AG04449 (cell line): ENCODE measurements at regions not wholly inside any gene's neighbourhood (a gene's known extent, or its start where the extent isn't known, plus 50 kb on each side); places are given as distances from the start of the nearest gene placed in this dataset.
"Not testable (repeated sequence)": the region's sequence is repeated elsewhere in the genome, so short reads cannot be mapped to it uniquely, and the experiment has no call there.

Experiments
- CTCF ChIA-PET: fragments of 350-600 bp; formaldehyde crosslinking; extraction: SDS; loops from one replicate; lab custom pipeline; 2021; ENCODE audit warnings: antibody characterized with exemption; lab: Yijun Ruan, JAX
- POLR2A ChIA-PET: fragments of 400-600, 350-600 bp; formaldehyde crosslinking; extraction: SDS; loops from one replicate; lab custom pipeline; 2020; ENCODE audit warnings: antibody characterized with exemption, inconsistent platforms; lab: Yijun Ruan, JAX
- DNase-seq: peaks from one replicate; pipeline ENCODE4 v3.0.0-alpha.2; 2010; ENCODE audit warnings: low read depth, low spot score
- H3K4me3 ChIP-seq: 2 replicates; pipeline ENCODE4 v1.5.1; 2011; ENCODE audit warnings: low read depth, mild to moderate bottlenecking, control low read depth, low read length
- CTCF ChIP-seq: IDR thresholded peaks from one replicate; pipeline ENCODE4 v1.5.1; 2011; ENCODE audit warnings: mild to moderate bottlenecking, moderate library complexity, low read length, control low read depth, inconsistent platforms; ENCODE audit not compliant: insufficient read depth; ENCODE audit errors: missing control alignments

- DNase-seq, CTCF ChIA-PET, H3K4me3 ChIP-seq, POLR2A ChIA-PET: not testable (repeated sequence)
Measured at GRCh38 chr5:34185005-34185404, 142.0 kb upstream of the C1QTNF3 start.

- POLR2A ChIA-PET, H3K4me3 ChIP-seq, DNase-seq: not testable (repeated sequence)
- CTCF ChIA-PET = interaction anchor here (0.7 kb wide), 1 partner anchor 188 kb away, joined by 3 read pairs; no protein-coding TSS in a partner anchor
Measured at GRCh38 chr5:34185572-34185971, 142.6 kb upstream of the C1QTNF3 start.

- DNase-seq, H3K4me3 ChIP-seq, POLR2A ChIA-PET: not testable (repeated sequence)
- CTCF ChIA-PET = interaction anchor here (0.7 kb wide), 1 partner anchor 189 kb away, joined by 3 read pairs; no protein-coding TSS in a partner anchor
Measured at GRCh38 chr5:34186108-34186507, 143.1 kb upstream of the C1QTNF3 start.

- POLR2A ChIA-PET, CTCF ChIA-PET, DNase-seq, H3K4me3 ChIP-seq: not testable (repeated sequence)
Measured at GRCh38 chr5:34186865-34187264, 143.9 kb upstream of the C1QTNF3 start.

GRCh38 chr5:34187441-34187840 is 144.4 kb upstream of the C1QTNF3 start:
- CTCF ChIA-PET, H3K4me3 ChIP-seq, POLR2A ChIA-PET, DNase-seq: not testable (repeated sequence)

GRCh38 chr5:34188001-34188822 is 145.2 kb upstream of the C1QTNF3 start:
- POLR2A ChIA-PET, H3K4me3 ChIP-seq, DNase-seq, CTCF ChIA-PET: not testable (repeated sequence)
- peak; percentile 43 for TF ChIP-seq CTCF

- CTCF ChIA-PET, DNase-seq, H3K4me3 ChIP-seq, POLR2A ChIA-PET: not testable (repeated sequence)
Measured at GRCh38 chr5:34189246-34189645, 146.2 kb upstream of the C1QTNF3 start.

GRCh38 chr5:34189752-34190411 is 146.9 kb upstream of the C1QTNF3 start:
- CTCF ChIA-PET, DNase-seq, H3K4me3 ChIP-seq, POLR2A ChIA-PET: not testable (repeated sequence)

GRCh38 chr5:34190466-34190865 is 147.5 kb upstream of the C1QTNF3 start:
- DNase-seq, H3K4me3 ChIP-seq, CTCF ChIA-PET, POLR2A ChIA-PET: not testable (repeated sequence)

GRCh38 chr5:34191279-34191744 is 148.3 kb upstream of the C1QTNF3 start:
- DNase-seq, H3K4me3 ChIP-seq, POLR2A ChIA-PET, CTCF ChIA-PET: not testable (repeated sequence)

GRCh38 chr5:34192064-34192922 is 149.3 kb upstream of the C1QTNF3 start:
- H3K4me3 ChIP-seq, DNase-seq, POLR2A ChIA-PET, CTCF ChIA-PET: not testable (repeated sequence)

GRCh38 chr5:34192923-34193262 is 149.9 kb upstream of the C1QTNF3 start:
- POLR2A ChIA-PET, CTCF ChIA-PET, H3K4me3 ChIP-seq: not testable (repeated sequence)

GRCh38 chr5:34193297-34193696 is 150.3 kb upstream of the C1QTNF3 start:
- POLR2A ChIA-PET, DNase-seq: not testable (repeated sequence)

More at GRCh38 chr5:34192923-34193262, 149.9 kb upstream of the C1QTNF3 start:
- DNase-seq = not testable (repeated sequence)

GRCh38 chr5:34193804-34194203 is 150.8 kb upstream of the C1QTNF3 start:
- POLR2A ChIA-PET, DNase-seq, CTCF ChIA-PET, H3K4me3 ChIP-seq: not testable (repeated sequence)

More at GRCh38 chr5:34193297-34193696, 150.3 kb upstream of the C1QTNF3 start:
- CTCF ChIA-PET, H3K4me3 ChIP-seq: not testable (repeated sequence)

GRCh38 chr5:34196091-34196490 is 153.1 kb upstream of the C1QTNF3 start:
- DNase-seq, POLR2A ChIA-PET, CTCF ChIA-PET, H3K4me3 ChIP-seq: not testable (repeated sequence)
